ENCODE measurements at regions not wholly inside any gene's neighbourhood (a gene's known extent, or its start where the extent isn't known, plus 50 kb on each side); places are given as distances from the start of the nearest gene placed in this dataset.
A peak's percentile ranks its signal among the peaks of the same experiment; 100 is the strongest.

- no peak for DNase-seq (ENCODE audit: low read depth)
These were observed 1852.2 kb downstream of the PCDH7 start for GRCh38 chr4:32572366-32572765.

- no peak for DNase-seq (ENCODE audit: low read depth)
These were observed 1854.6 kb downstream of the PCDH7 start for GRCh38 chr4:32574803-32575202.

- DNase-seq (ENCODE audit: low read depth), result no peak
These were observed 1868.9 kb downstream of the PCDH7 start for GRCh38 chr4:32589097-32589496.

GRCh38 chr4:32589853-32590252, 1869.7 kb downstream of the PCDH7 start:
- no peak for DNase-seq (ENCODE audit: low read depth)

GRCh38 chr4:32597354-32597753, 1877.2 kb downstream of the PCDH7 start:
- DNase-seq (ENCODE audit: low read depth), result no peak

- DNase-seq (ENCODE audit: low read depth), result no peak
These were observed 1881.7 kb downstream of the PCDH7 start for GRCh38 chr4:32601848-32602247.

GRCh38 chr4:32607978-32608377, 1887.8 kb downstream of the PCDH7 start:
- DNase-seq (ENCODE audit: low read depth), result no peak

- DNase-seq (ENCODE audit: low read depth), result no peak
These were observed 1904.9 kb downstream of the PCDH7 start for GRCh38 chr4:32624943-32625603.

GRCh38 chr4:32625687-32626337, 1905.6 kb downstream of the PCDH7 start:
- DNase-seq (ENCODE audit: low read depth), result no peak

GRCh38 chr4:32631831-32632230, 1911.7 kb downstream of the PCDH7 start:
- DNase-seq (ENCODE audit: low read depth), result no peak

GRCh38 chr4:32633421-32633820, 1913.3 kb downstream of the PCDH7 start:
- DNase-seq (ENCODE audit: low read depth), result no peak

GRCh38 chr4:32645653-32646052, 1925.5 kb downstream of the PCDH7 start:
- DNase-seq (ENCODE audit: low read depth), result no peak

- DNase-seq (ENCODE audit: low read depth), result no peak
These were observed 1937.8 kb downstream of the PCDH7 start for GRCh38 chr4:32658019-32658418.

- DNase-seq (ENCODE audit: low read depth), result no peak
These were observed 1941.1 kb downstream of the PCDH7 start for GRCh38 chr4:32661229-32661628.

- DNase-seq (ENCODE audit: low read depth), result no peak
These were observed 1942.6 kb downstream of the PCDH7 start for GRCh38 chr4:32662803-32663202.

- DNase-seq (ENCODE audit: low read depth), result no peak
These were observed 1952.2 kb downstream of the PCDH7 start for GRCh38 chr4:32672359-32672758.

- no peak for DNase-seq (ENCODE audit: low read depth)
These were observed 1960.8 kb downstream of the PCDH7 start for GRCh38 chr4:32680946-32681345.

- DNase-seq (ENCODE audit: low read depth), result no peak
These were observed 1964.0 kb downstream of the PCDH7 start for GRCh38 chr4:32684160-32684559.

GRCh38 chr4:32686123-32686522, 1966.0 kb downstream of the PCDH7 start:
- DNase-seq (ENCODE audit: low read depth), result no peak

GRCh38 chr4:32689518-32689917, 1969.3 kb downstream of the PCDH7 start:
- peak; percentile 33 for DNase-seq (ENCODE audit: low read depth)

GRCh38 chr4:32697281-32697814, 1977.2 kb downstream of the PCDH7 start:
- DNase-seq (ENCODE audit: low read depth), result no peak

- DNase-seq (ENCODE audit: low read depth), result no peak
These were observed 1980.7 kb downstream of the PCDH7 start for GRCh38 chr4:32700838-32701237.

- DNase-seq (ENCODE audit: low read depth), result no peak
These were observed 1986.7 kb downstream of the PCDH7 start for GRCh38 chr4:32706893-32707292.

Data from HS-5 (cell line).